ENCODE measurements at regions not wholly inside any gene's neighbourhood (a gene's known extent, or its start where the extent isn't known, plus 50 kb on each side); places are given as distances from the start of the nearest gene placed in this dataset.

DNA sequence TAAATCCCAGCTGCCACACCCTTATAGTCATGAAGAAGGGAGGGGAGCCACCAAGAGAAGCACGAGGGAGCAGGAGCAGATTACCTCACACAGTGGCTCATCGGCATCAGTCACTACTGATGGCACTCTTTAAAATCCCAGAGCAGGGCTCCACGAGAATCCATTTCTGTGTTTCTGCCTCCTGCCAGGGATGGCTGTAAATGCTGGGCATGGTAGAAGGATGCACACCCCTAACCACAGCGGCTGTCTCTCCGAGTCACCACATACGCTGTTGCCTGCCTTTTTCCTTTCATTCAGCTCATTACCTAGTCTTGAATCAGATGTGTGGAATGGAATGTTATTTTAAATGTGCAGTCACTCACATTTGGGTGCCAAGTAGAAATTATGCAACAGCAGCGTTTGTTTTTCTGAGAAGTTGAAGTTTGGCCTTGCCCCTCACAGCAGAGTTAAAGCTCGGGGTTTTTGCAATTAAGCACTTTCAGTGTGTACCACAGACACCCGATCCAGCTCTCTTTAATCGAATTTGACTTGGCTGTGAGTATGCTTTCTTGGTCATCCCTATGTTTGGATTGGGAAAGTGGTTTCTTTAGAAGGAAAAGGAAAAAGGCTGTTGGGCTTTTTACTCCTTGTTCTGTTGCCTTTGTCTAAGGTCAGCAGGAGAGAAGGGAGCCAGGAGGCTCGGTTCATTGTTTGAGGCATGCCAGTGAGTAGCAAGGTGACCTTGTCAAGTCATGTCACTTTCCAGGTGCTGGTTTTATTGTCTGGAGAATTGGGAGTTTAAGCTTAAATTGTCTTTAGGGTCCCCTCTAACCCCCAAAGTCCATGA is 284.2 kb upstream of the TPM1 start:
- DNase-seq, result no peak

DNA sequence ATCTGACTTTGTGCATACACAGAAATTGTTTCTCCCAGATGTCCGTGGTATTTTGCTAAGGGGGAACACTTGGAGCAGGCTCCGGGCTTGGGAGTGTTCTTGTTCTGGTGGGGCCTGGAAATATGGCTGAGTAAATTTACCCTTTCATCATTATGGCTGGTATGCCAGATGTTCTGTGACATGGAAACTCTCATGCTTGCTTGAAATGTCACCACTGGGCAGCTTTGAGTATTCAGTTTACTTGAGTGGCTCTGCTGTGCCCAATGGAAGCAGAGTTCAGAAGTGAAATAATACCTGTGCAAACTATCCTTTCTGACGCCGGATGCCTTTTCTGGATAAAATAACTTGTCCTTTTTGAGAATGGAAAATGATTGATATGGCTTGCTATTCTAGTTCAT is 283.6 kb upstream of the TPM1 start:
- no peak for DNase-seq

DNA sequence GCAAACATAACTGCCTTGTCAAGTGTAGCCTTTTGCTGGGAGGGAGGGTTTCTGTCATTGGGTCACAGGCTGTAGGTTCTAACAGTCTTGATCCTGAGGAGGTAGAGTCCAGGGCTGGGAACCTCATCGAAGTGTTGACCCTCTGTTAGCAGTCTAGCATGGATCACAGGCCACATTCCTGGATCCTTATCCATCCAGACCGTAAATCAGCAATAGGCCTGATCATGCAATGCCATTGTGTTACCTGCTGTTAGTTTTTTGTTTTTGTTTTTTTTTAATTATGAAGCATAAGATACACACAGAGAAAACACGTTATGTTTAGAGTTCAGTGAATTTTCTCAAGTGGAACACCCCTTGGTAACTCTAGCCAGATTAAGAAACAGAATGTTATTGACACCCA is 282.0 kb upstream of the TPM1 start:
- DNase-seq, result no peak

DNA sequence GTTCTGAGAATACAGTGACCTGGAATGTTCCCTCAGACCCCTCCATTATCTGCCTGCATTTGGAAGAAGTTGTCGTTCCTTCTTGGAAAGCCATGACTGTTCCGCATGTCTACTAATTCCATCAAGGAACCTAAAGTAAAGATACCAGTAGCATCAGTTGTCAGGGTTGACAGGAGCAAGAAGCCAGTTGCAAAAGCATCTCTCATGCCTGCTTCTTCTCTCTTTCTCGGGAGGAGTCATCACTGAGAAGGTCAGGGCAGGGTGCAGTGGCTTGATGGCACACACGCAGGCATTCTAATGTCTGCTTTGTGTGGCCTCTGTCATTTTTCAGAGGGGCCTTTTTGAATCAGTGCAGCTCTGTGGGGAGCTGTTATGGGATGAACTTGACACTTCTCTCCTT is 276.6 kb upstream of the TPM1 start:
- DNase-seq, result no peak

DNA sequence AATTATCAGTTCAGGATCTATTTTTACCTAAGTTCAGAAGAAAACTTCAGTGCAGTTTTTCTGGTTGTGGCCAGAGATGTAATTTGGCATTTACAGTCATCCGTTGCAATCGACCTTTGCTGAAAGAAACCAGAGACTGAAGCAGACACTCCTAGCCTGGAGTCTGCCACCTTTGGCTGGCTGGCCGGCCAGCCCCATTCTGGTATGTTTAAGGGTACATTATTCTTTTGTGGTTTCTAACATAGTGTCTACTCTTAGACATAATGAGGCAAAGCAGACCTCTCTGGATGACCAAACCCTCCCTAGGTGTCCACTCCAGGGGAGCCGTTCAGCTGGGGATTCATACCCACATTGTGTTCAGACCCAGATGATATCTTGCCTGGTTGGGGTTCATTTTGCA is 275.9 kb upstream of the TPM1 start:
- no peak for DNase-seq

DNA sequence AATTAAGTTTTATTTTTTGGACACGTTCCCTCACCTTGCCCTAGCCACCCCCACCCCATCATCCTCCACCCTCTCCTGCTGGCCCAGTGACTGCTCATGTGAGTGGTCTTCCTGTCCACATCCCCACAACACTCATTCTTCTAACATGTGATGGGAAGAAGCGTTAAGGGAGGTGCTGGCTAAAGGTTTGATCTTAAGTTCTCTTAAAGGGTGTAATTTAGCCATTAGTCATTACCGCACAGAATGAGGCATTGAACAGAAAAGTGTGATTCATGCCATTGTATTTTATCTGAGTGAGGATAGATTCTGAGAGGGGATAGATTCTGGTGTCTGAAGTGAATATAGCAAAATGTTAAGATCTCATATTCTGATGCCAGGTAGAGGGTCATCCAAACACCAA is 272.9 kb upstream of the TPM1 start:
- DNase-seq, result no peak

DNA sequence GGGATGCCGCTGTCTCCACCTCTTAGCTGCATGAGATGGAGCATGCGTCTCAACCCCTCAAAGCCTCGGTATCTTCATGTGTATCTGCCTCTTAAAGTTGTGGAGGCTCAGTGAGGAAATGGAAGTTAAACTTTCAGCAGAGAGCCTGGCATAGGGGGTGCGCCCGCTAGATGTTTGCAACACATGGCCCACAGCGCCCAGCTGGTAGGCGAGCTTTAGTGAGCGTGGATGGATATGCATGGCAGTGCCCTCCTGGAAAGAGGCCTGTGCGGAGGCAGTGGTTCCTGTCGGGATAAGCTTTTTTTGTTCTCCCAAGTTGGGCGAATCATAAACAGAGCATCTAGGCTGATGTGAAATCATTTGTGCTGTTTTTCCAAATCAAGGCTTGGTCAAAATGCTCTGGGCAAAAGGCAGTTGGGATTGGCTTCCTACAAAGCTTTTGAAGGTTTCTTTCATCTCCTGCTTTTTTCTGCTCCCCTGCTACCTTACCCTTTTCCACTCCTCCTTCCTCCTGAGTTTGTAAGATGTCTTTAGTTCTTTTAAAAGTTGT is 272.4 kb upstream of the TPM1 start:
- no peak for DNase-seq

DNA sequence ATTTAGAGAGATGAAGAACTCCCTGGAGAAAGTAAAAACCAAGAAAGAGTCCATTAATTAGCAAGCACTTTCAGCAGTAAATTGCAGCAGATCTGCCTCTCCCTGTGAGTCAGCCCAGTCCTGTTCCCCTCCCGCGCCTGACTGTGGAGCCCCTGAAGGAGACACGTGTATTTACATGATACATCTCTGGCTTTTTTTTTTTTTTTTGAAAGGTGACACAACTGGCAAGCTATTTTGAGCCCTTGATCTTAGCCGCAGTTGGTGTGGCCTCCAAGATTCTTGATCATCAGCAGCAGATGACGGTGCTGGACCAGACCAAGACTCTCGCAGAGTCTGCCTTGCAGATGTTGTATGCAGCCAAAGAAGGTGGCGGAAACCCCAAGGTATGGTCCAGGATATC is 271.8 kb upstream of the TPM1 start:
- DNase-seq, result no peak

DNA sequence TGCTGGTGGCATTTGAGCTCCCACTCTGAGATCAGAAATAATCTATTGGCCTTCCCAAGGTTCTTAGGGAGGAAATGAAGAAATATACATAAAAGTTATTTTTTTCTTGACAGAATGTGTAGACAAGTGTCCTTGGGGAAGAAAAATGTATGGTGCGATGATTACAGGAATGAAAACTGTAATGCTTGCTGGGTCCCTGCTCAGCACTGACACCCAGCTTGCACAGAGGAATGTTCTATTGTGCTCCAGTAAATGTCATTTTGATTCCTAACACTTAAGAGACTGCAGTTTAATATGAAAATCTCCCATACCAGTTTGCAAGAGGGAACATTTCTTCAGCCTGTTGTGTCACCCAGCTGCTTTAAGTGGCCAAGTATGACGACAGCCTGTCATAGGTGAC is 271.3 kb upstream of the TPM1 start:
- DNase-seq, result no peak

DNA sequence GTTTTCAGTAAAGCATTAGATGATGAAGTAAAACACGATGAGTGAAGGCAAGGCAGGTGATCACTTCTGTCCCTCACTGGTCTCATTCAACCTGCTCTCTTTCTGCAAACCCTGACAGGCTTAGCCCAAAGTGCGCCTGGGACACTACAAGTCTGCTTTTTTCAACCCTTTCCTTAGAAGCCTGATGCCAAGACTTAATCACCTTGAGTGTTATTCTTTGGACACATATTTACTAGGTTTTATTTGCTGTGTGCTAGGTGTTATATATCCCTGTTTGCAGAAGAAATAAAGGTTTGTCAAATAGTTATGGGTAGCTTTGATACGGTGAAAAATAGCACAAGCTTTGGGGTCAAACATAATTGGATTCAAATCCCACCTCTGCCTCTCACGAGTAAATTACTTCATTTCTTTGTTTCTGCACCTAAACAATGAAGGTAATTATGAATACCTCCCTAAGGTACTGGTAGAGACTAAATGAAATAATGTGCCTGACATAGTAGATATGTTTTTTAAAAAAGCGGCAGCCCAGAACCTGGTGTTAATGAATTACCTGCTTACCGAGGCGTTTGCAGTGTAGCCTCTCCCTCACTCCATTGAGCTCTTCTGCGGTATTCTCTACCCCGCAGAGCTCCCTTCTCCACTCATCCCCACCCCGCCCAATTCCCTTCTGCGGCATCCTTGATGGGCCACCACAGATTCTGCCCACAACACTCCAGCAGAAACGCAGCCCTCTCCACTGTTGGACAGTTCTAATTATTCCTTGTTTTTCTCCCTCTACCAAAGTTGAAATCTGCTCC is 269.0 kb upstream of the TPM1 start:
- DNase-seq, result no peak

DNA sequence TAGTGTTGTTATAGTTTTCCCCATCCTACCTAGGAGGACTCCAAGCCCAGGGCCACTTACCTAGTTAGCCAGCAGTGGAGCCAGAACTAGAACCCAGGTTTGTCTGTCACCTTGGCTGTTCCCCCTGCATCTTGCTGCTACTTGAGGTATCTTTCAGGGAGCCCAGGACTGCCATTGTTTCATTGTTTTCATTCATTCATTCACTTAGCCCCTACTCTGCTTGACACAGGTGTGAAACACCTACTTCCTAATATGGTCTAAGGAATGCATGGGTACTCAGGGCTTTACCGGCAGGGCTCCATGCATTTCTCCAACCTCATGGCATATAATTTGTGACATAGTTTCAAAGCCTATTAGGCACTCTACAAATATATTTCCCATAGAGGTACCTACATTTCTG is 266.6 kb upstream of the TPM1 start:
- DNase-seq, result no peak

DNA sequence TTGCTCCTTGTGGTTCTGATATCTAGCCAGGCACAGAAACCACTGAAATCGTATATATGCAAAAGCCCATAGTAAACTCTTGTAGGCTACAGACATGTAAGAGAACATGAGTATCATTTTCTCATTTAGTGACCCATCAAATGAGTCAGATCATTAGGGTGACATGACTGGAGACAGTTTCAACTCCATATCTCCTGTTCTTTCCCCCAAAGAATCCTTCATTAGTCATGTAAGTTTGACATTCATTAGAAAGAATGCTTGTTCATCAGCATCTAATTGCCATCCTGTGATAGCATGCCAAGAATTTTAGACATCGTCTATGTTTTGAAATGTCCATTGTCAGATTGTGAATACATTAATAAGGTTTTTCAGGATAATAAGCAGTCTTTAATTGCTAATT is 264.9 kb upstream of the TPM1 start:
- DNase-seq, result no peak

DNA sequence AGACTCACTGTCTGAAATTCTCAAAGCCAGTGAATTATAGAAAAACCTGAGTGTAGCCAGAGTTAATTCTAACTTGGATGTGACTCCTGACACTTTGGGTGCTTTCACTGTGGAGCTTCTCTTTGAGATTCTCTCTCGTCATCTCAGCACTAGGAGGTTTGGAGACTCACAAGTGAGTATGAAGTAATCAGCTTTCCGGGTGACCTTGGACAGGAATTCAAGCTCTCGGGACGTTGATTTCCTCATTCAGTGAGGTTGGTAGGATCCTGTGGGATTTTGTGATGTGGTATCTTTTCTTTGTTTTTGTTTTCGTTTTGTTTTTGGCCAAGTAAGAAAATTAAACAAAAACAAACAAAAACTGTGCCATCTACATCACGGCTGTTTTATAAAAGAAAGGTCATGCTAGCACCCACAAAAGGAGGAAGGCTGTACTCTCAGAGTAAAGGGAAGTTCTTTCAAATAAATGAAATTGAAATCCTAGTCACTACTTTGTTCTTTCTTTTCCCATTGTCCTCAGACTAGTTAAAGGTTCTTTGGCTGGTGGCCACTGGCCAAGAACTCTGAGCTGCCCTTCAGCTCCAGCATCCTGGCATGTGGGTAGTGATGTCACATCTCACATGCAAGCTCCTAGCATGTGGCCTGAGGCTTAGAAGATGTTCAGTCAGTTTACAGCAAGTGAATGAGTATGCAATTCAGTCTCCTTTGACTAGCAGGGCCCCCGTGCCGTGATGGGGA is 263.3 kb upstream of the TPM1 start:
- no peak for DNase-seq

DNA sequence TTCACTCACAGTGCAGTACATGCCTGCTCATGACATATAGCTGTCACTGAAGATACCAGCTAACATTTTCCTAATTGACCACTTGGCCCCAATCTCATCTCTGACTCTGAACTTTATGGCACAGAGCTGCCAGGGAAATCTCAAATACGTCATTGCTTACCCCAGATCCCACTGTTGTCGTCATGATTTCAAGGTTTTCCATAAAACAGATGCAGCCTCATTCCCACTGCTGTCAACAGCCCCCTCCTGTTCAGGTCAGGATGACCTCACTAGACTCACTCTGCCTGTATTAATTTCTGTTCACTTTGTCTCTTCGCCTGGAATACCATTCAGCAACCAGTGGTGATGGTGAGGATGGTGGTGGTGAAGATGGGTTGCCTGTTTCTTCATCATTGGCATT is 262.6 kb upstream of the TPM1 start:
- no peak for DNase-seq

DNA sequence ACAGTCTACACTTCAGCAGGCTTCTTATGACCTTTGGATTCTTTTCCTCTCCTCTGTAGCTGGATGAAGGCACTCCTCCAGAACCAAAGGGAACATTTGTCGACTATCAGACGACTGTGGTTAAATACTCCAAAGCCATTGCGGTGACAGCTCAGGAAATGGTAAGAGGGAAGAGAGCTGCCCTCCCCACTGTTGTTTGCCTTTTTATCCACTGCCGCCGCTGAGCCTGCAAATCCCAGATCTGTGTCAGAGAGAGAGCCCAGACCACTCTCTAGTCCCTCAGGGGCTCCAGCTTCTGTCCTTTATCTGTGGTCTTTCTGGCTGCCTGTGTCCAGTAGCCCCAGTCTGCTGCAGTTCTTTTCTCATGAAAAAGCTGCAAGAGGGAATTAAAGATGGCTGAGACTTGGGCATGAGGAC is 261.5 kb upstream of the TPM1 start:
- no peak for DNase-seq

DNA sequence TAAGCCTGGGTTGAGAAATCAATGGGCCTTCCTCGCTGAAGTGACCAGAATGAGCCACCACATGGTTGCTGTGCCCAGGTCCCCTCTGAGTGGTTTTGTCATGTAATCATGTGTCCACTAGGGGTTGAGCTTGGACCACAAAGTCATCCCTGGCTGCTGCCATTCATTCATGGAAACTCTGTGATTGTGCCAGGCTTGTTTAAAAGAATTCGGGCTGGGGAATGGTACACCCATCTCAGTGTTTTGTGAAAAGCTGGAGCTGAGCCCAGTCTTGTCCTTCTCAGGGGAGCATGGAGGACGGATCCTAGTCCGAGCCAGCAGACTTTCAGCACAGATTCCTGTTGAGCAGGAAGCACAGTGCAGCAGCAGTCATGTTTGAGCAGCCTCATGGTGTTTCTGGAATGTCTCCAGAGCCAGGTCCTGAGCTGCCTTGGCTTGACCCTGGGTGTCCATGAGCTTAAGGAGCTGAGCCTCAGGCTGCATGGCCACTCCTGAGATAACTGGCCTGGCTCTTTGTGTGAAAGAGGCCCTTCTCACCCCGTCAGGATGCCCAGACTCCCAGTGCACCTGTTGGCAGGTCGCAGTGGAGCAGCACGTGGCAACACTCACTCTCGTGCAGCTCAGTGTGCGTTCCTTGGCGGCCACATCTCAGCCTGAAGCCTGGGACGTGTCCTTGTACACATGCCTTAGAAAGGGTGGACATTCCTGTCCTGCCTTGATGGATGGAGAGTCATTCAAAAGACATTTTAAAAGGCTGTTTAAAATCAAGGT is 260.3 kb upstream of the TPM1 start:
- DNase-seq, result peak; percentile 2 to 18

DNA sequence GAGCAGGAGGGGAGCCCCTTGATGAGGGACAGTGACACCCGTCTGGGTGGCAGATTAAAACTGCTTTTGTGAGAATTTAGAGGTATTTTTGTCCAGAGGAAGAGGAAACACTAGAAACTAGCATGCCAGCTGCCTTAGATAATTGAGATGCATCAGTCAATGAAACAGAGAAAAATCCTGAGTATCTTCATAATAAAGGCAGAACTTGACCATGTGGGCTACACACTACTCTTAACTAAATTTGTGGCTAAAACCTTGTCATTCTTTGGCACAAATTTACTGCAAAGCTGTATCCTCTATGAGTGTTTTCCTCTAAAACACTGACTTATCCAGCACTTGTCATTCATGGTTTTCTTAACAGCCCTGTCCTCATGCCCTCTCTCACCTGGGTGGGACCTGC is 259.7 kb upstream of the TPM1 start:
- DNase-seq, result no peak

DNA sequence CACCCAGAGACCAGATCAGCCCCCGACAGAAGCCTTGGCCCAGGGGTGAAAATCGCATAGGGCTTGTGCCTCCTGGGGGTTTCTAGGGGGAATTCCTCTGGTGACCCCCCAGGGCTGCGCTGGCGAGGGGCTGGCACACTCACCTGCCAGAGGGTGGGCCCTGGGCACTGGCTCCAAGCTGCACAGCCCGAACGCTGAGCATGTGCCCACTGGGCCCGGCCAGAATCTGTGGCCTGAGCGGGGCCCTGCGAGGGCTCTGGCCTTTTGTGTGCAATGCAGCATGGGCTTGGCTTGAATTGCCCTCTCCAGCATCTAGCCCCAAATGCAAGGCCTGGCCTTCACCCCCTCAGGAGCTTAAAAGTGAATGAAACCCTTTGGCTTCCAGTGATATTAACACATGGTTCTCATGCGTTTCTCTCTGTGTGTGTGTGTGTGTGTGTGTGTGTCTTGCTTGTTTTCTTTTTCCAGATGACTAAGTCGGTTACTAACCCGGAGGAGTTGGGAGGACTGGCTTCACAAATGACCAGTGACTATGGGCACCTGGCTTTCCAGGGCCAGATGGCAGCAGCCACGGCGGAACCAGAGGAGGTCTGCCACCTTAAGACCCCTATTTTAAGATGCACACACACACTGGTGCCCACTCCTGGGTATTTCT is 259.1 kb upstream of the TPM1 start:
- no peak for DNase-seq

DNA sequence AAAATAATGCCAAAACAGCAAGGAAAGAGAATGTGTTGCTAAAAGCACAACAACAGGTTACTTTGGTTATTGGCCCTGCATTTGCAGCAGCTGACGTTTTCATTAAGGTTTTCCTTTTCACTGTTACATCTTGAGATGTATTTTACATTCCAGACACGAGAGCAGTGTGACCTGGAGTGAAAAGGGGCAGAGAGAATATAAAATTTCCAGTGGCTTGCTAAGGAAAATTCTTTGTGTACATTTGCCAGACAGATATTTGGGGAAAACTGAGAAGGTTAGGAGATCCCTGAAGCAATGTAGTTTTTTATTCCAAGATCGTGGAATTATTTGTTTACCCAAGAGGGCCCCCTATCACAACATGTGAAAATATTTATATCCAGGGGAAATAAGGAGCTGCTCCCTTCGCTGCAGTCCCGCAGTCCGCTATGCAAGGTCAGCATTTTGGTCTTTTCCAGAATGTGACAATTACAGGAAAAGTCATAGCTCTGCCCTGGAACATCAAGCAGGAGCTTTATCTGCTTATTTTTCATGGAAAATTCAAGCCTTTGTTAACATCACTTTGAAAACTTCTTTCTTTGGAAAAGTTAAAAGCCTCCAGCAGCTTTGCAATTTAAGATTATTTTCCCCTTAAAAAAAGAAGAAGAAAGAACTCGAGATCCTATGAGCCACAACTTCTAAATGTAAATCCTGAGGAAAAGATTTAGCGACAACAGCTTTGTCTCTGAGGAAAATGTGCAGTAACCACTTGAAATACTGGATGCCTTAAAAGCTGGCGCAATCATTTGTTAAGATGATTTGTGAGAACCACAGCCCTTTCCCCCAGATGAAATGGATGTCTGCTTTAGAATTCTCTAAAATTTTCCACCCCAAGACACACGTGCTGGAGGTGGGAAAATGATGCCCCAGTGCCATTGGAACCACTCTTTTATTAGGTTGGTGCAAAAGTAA is 256.4 kb upstream of the TPM1 start:
- DNase-seq, result no peak

DNA sequence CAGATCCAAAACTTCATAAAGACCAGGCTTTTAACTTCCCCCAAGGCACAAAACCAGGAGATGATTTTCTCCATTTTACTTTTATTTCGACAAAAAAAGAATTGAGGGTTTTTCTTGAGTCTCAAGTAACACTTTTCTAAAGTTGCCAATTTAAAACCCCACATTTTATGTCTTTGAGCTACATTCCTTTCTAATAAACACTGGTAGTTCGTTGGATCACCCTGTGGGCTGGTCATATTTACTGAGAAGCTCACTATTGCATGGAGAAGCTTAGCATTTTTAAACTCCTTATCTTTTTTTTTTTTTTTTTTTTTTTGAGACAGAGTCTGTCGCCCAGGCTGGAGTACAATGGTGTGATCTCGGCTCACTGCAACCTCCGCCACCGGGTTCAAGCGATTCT is 255.1 kb upstream of the TPM1 start:
- DNase-seq, result no peak

DNA sequence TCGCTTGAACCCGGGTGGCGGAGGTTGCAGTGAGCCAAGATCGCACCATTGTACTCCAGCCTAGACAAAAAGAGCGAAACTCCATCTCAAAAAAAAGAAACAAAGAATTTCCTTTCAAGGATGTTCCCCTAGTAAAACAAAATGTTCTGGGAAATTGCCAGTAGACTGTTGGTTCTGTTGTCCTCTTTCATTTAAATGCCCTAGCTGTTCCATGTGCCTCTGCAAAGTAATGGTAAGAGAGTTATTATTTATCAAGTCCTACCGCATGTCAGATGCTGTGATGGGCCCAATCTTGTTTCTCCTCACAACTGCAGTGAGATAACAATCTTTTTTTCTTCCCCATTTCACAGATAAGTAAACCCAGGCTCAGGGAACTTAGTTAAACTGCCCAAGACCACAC is 254.3 kb upstream of the TPM1 start:
- DNase-seq, result no peak
